ENCODE measurements at regions not wholly inside any gene's neighbourhood (a gene's known extent, or its start where the extent isn't known, plus 50 kb on each side); places are given as distances from the start of the nearest gene placed in this dataset.
"Not testable (repeated sequence)": the region's sequence is repeated elsewhere in the genome, so short reads cannot be mapped to it uniquely, and the experiment has no call there.

- TF ChIP-seq POLR2A, EP300 (IDR thresholded peaks at IDR 0.05): not testable (repeated sequence)
- TF ChIP-seq, protein P1, sequence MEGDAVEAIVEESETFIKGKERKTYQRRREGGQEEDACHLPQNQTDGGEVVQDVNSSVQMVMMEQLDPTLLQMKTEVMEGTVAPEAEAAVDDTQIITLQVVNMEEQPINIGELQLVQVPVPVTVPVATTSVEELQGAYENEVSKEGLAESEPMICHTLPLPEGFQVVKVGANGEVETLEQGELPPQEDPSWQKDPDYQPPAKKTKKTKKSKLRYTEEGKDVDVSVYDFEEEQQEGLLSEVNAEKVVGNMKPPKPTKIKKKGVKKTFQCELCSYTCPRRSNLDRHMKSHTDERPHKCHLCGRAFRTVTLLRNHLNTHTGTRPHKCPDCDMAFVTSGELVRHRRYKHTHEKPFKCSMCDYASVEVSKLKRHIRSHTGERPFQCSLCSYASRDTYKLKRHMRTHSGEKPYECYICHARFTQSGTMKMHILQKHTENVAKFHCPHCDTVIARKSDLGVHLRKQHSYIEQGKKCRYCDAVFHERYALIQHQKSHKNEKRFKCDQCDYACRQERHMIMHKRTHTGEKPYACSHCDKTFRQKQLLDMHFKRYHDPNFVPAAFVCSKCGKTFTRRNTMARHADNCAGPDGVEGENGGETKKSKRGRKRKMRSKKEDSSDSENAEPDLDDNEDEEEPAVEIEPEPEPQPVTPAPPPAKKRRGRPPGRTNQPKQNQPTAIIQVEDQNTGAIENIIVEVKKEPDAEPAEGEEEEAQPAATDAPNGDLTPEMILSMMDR (IDR thresholded peaks at IDR 0.05) = not testable (repeated sequence)
Measured at GRCh38 chr2:90047776-90048175, 1356.3 kb downstream of the RPIA start.

All from suprapubic skin (tissue), 3 donors.